Heart left ventricle (tissue), 16 donors: ENCODE measurements at regions not wholly inside any gene's neighbourhood (a gene's known extent, or its start where the extent isn't known, plus 50 kb on each side); places are given as distances from the start of the nearest gene placed in this dataset.

Experiments
- ATAC-seq, 4 donors: fragments of 200-7000 bp; cut with Tn5 transposase; one replicate each; pipeline ENCODE4 v1.9.1; 2020 to 2022; ENCODE audit warnings: moderate library complexity in 4 of 4, mild to moderate bottlenecking in 3 of 4, moderate number of reproducible peaks in 1 of 4
- DNase-seq, 5 donors: peaks; one replicate each; pipeline ENCODE4 v3.0.0-alpha.2; 2020
- H3K27ac ChIP-seq, 12 donors: fragments of 200-600 bp; sonication (generic) in 4 of 12; one replicate each; pipeline versions ENCODE4 v1.5.0 to v1.8.0; 2016 to 2022; ENCODE audit warnings: mild to moderate bottlenecking in 2 of 12
- H3K27me3 ChIP-seq, 9 donors: fragments of 200-600 bp; sonication (generic) in 2 of 9; one replicate each; pipeline versions ENCODE4 v1.5.1 to v1.8.0; 2016 to 2022; ENCODE audit warnings: mild to moderate bottlenecking in 3 of 9
- H3K36me3 ChIP-seq, 9 donors: fragments of 200-600 bp; sonication (generic) in 2 of 9; one replicate each; pipeline versions ENCODE4 v1.5.0 to v1.8.0; 2018 to 2022; ENCODE audit warnings: mild to moderate bottlenecking in 2 of 9
- H3K4me1 ChIP-seq, 12 donors: fragments of 200-600 bp; sonication (generic) in 4 of 12; one replicate each; pipeline versions ENCODE4 v1.5.0 to v1.8.0; 2016 to 2022; ENCODE audit warnings: mild to moderate bottlenecking in 3 of 12
- H3K4me3 ChIP-seq, 12 donors: fragments of 200-600 bp; sonication (generic) in 4 of 12; one replicate each; pipeline versions ENCODE4 v1.5.0 to v1.8.0; 2017 to 2022; ENCODE audit warnings: mild to moderate bottlenecking in 9 of 12, moderate library complexity in 4 of 12
- H3K9me3 ChIP-seq, 12 donors: fragments of 200-600 bp; sonication (generic) in 4 of 12; one replicate each; pipeline versions ENCODE4 v1.5.0 to v1.8.0; 2016 to 2022; ENCODE audit warnings: mild to moderate bottlenecking in 1 of 12
- CTCF ChIP-seq, 12 donors: fragments of 200-600 bp; sonication (generic) in 4 of 12; IDR thresholded peaks; one replicate each; pipeline versions ENCODE4 v1.5.0 to v1.8.0; 2018 to 2022; ENCODE audit warnings: antibody characterized with exemption in 12 of 12, mild to moderate bottlenecking in 5 of 12
- POLR2A ChIP-seq, 2 donors: fragments of 450-650 bp; IDR thresholded peaks; one replicate each; pipeline ENCODE4 v1.6.1; 2017; ENCODE audit warnings: antibody characterized with exemption in 2 of 2, mild to moderate bottlenecking in 2 of 2, moderate library complexity in 2 of 2
- WGBS, 4 donors: extraction: QIAGEN DNeasy Blood & Tissue Kit in 2 of 4; methylation state at CpG; one replicate each; pipeline versions ENCODE4 v1.1.5 to v1.1.7; 2013 to 2018; 5-methylcytosine and 5-hydroxymethylcytosine counted together
- intact Hi-C, 10 donors: fragments of 100-400 bp; cut with DNase I; formaldehyde crosslinking; loops; one replicate each; pipeline versions ENCODE4 v1.11.1 to v1.14.2; 2022
- donor health status: ischemic (EF 13 %, LVEDD 7.1; RV severe dilation, severe dysfunction).
- donor health status: healthy with polysubstance abuse.
- donor health status: DM: no; HTN: yes; CAD: no.
- donor health status: DM: no; HTN: no; CAD: no.
- donor health status: ischemic (EF 25% LVEDD 6.9; RV normal size, moderate dysfunction).
- donor health status: ischemic (EF 25% LVEDD 5.7; RV mildly dilated, moderate dysfunction).
- donor health status: healthy.
- donor health status: DM: yes; HTN: yes; CAD: no.
- donor health status: ischemic (EF 35%, LVEDD 5.7; RV mildly dilated, moderate dysfunction).
- donor health status: nonischemic (EF 11% LVEDD 7.7; RV severe dilation, severe dysfunction).
- donor health status: DM: yes; HTN: yes; CAD: no.
- donor health status: PGD.
- donor health status: ischemic (EF 29% LVEDD 5.4; RV normal size, mild dysfunction).
- donor health status: nonischemic (EF 23%, LVEDD 6.1; RV moderate dilation, normal function).

GRCh38 chr10:31754803-31755624 is 173.6 kb downstream of the ARHGAP12 start:
- H3K27me3 ChIP-seq = no peaks in the 10 kb centered on the region
- no peak for ATAC-seq
- H3K9me3 ChIP-seq = no peaks in the 10 kb centered on the region
- peak overlapping the region in 10 of 12 donors; percentile 23 to 99 (median 64) for H3K27ac ChIP-seq
- peaks cover 5 to 64% (median 38%) of the 10 kb centered on the region in 12 donors for H3K4me1 ChIP-seq
- TF ChIP-seq CTCF (IDR thresholded peaks at IDR 0.05) (no peak), POLR2A (IDR thresholded peaks at IDR 0.05) (no peak)
- 39 to 48% (median 42%) methylated on average over 11 to 14 of the region's 14 CpGs for WGBS, 4 donors
- no peaks in the 10 kb centered on the region for H3K36me3 ChIP-seq
- no peak overlapping the region for H3K4me3 ChIP-seq
- intact Hi-C loops = loop anchor here in 7 of 10 donors (5.0 to 10.0 kb wide), 4 partner anchors 48 to 150 kb away; no protein-coding TSS in a partner anchor
- peak in 2 of 5 donors; percentile 29 to 38 for DNase-seq

- TF ChIP-seq POLR2A (IDR thresholded peaks at IDR 0.05) (no peak), CTCF (IDR thresholded peaks at IDR 0.05) (no peak)
- H3K4me3 ChIP-seq = no peak overlapping the region
- 97 to 100% (median 99%) methylated on average over 6 of the region's 6 CpGs for WGBS, 4 donors
- DNase-seq (no peak), ATAC-seq (no peak)
- no peaks in the 10 kb centered on the region for H3K36me3 ChIP-seq
- H3K9me3 ChIP-seq = no peaks in the 10 kb centered on the region
- H3K4me1 ChIP-seq = peaks cover 8 to 72% (median 44%) of the 10 kb centered on the region in 12 donors
- no peaks in the 10 kb centered on the region for H3K27me3 ChIP-seq
- intact Hi-C loops = loop anchor here in 3 of 10 donors (10.0 kb wide), 3 partner anchors 49 to 149 kb away; no protein-coding TSS in a partner anchor
- H3K27ac ChIP-seq = peak overlapping the region in 1 of 12 donors; percentile 67
These were observed 174.9 kb downstream of the ARHGAP12 start for GRCh38 chr10:31753681-31754080.

GRCh38 chr10:31752170-31752569 is 176.5 kb downstream of the ARHGAP12 start:
- Histone ChIP-seq H3K27ac (no peak overlapping the region), H3K4me3 (no peak overlapping the region), H3K27me3 (no peaks in the 10 kb centered on the region), H3K9me3 (no peaks in the 10 kb centered on the region), H3K4me1 (peaks cover 8 to 64% (median 40%) of the 10 kb centered on the region in 12 donors), H3K36me3 (no peaks in the 10 kb centered on the region)
- TF ChIP-seq POLR2A (IDR thresholded peaks at IDR 0.05) (no peak), CTCF (IDR thresholded peaks at IDR 0.05) (no peak)
- ATAC-seq = no peak
- intact Hi-C loops = loop anchor here in 3 of 10 donors (10.0 kb wide), 3 partner anchors 47 to 147 kb away; no protein-coding TSS in a partner anchor
- DNase-seq = no peak
- 95 to 100% (median 98%) methylated on average over 1 of the region's 1 CpG for WGBS, 4 donors

- Histone ChIP-seq H3K36me3 (no peaks in the 10 kb centered on the region), H3K4me1 (peaks cover 8 to 59% (median 39%) of the 10 kb centered on the region in 12 donors)
- 77 to 89% (median 80%) methylated on average over 9 of the region's 9 CpGs for WGBS, 4 donors
These were observed 176.9 kb downstream of the ARHGAP12 start for GRCh38 chr10:31751738-31752080.

More at GRCh38 chr10:31751738-31752080, 176.9 kb downstream of the ARHGAP12 start:
- Histone ChIP-seq H3K9me3 (no peaks in the 10 kb centered on the region), H3K27ac (peak overlapping the region in 8 of 12 donors; percentile 6 to 82 (median 74)), H3K4me3 (no peak overlapping the region), H3K27me3 (no peaks in the 10 kb centered on the region)
- intact Hi-C loops = loop anchor here in 3 of 10 donors (10.0 kb wide), 3 partner anchors 47 to 147 kb away; no protein-coding TSS in a partner anchor
- ATAC-seq = no peak
- DNase-seq = no peak
- no peak for TF ChIP-seq CTCF (IDR thresholded peaks at IDR 0.05)
- TF ChIP-seq POLR2A (IDR thresholded peaks at IDR 0.05) = no peak
